ENCODE measurements at regions not wholly inside any gene's neighbourhood (a gene's known extent, or its start where the extent isn't known, plus 50 kb on each side); places are given as distances from the start of the nearest gene placed in this dataset.

DNA sequence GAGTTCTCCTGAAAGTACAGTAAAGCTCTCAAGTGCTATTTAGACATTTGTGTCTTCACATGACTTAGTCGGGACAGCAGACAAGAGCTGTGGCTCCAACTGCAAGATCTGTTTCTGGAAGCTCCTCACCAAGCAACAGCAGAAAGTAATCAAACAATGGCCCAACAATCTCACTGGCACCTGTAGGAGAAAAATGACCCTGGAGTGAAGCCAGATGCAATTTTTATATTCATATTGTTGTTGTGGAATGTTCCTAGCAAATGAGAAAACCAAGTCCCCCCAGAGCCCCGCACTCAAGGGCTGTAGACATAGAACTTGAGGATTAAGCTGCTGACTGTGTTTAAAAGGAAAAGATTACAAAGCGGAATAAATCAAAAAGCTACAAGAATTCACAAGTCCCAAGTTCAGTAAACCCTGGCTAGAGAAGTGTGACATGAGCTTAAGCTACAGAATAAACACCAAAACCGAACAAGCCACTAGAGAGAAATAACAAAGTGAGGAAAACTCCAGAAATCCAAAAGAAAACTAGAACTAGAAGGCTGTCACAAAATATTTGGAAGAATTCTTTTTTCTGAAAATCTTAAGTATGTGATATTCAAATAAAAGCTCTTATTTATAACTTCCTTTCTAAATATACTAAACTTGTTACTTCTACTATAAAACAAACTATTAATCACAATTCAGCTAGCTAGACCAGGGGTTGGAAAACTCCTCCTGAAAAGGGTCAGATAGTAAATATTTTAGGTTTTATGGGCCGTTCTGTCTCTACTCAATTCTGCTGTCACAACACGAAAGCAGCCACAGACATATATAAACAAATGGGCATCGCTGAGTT is 454.5 kb downstream of the SUCLA2 start:
- TF ChIP-seq, protein P1, sequence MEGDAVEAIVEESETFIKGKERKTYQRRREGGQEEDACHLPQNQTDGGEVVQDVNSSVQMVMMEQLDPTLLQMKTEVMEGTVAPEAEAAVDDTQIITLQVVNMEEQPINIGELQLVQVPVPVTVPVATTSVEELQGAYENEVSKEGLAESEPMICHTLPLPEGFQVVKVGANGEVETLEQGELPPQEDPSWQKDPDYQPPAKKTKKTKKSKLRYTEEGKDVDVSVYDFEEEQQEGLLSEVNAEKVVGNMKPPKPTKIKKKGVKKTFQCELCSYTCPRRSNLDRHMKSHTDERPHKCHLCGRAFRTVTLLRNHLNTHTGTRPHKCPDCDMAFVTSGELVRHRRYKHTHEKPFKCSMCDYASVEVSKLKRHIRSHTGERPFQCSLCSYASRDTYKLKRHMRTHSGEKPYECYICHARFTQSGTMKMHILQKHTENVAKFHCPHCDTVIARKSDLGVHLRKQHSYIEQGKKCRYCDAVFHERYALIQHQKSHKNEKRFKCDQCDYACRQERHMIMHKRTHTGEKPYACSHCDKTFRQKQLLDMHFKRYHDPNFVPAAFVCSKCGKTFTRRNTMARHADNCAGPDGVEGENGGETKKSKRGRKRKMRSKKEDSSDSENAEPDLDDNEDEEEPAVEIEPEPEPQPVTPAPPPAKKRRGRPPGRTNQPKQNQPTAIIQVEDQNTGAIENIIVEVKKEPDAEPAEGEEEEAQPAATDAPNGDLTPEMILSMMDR (IDR thresholded peaks at IDR 0.05; ENCODE audit: insufficient read depth, low read depth, low read length): no peak
- TF ChIP-seq EZH2 (IDR thresholded peaks at IDR 0.05; ENCODE audit: insufficient read depth, low read length): no peak

Data from astrocyte (in vitro differentiated cells and primary cell).